Colonic mucosa (tissue), 4 donors: ENCODE measurements at regions not wholly inside any gene's neighbourhood (a gene's known extent, or its start where the extent isn't known, plus 50 kb on each side); places are given as distances from the start of the nearest gene placed in this dataset.

Experiments
- DNase-seq: peaks from one replicate; pipeline ENCODE4 v3.0.0-alpha.2; 2020
- H3K27ac ChIP-seq: fragments of 200-600 bp; one replicate; pipeline ENCODE4 v1.8.0; 2021
- H3K27me3 ChIP-seq: fragments of 200-600 bp; one replicate; pipeline ENCODE4 v1.8.0; 2021
- H3K36me3 ChIP-seq: fragments of 200-600 bp; one replicate; pipeline ENCODE4 v1.8.0; 2021
- H3K4me1 ChIP-seq: fragments of 200-600 bp; one replicate; pipeline ENCODE4 v1.8.0; 2021; ENCODE audit warnings: mild to moderate bottlenecking
- H3K4me3 ChIP-seq: fragments of 200-600 bp; one replicate; pipeline ENCODE4 v1.8.0; 2021
- H3K9ac ChIP-seq, 2 donors: one replicate each; pipeline ENCODE4 v1.7.0; 2013; ENCODE audit warnings: control low read depth in 2 of 2, low read depth in 2 of 2, low read length in 2 of 2
- H3K9me3 ChIP-seq: fragments of 200-600 bp; one replicate; pipeline ENCODE4 v1.8.0; 2021
- intact Hi-C: fragments of 100-400 bp; cut with DNase I; formaldehyde crosslinking; loops from one replicate; pipeline ENCODE4 v1.14.1; 2022
- TF ChIP-seq, protein P1 (sequence below): fragments of 200-600 bp; IDR thresholded peaks from one replicate; pipeline ENCODE4 v1.8.0; 2022; ENCODE audit warnings: antibody characterized with exemption, mild to moderate bottlenecking
- donor health status: healthy.
- donor health status: DM: no; HTN: no; CAD: no.
- donor health status: DM: no; HTN: no; CAD: no.

DNA sequence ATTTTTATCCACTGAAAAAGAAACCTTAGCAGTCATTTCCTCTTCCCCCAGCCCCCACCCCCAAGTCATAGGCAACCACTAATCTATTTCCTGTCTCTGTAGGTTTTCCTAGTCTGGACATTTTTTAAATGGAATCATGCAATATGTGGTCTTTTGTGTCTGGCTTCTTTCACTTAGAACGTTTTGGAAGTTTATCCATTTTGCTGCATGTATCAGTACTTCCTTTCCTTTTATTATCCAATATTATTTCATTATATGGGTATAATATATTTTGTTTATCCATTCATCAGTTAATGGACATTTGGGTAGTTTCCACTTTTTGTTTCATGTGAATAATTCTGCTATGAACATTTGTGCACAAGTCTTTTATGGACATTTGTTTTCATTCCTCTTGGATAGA lies 99.3 kb upstream of the BMP5 start:
- Histone ChIP-seq H3K27ac (no peak overlapping the region), H3K4me1 (no peaks in the 10 kb centered on the region), H3K27me3 (no peaks in the 10 kb centered on the region), H3K9me3 (no peaks in the 10 kb centered on the region), H3K9ac (no peak overlapping the region), H3K36me3 (no peaks in the 10 kb centered on the region), H3K4me3 (no peak overlapping the region)
- TF ChIP-seq, protein P1, sequence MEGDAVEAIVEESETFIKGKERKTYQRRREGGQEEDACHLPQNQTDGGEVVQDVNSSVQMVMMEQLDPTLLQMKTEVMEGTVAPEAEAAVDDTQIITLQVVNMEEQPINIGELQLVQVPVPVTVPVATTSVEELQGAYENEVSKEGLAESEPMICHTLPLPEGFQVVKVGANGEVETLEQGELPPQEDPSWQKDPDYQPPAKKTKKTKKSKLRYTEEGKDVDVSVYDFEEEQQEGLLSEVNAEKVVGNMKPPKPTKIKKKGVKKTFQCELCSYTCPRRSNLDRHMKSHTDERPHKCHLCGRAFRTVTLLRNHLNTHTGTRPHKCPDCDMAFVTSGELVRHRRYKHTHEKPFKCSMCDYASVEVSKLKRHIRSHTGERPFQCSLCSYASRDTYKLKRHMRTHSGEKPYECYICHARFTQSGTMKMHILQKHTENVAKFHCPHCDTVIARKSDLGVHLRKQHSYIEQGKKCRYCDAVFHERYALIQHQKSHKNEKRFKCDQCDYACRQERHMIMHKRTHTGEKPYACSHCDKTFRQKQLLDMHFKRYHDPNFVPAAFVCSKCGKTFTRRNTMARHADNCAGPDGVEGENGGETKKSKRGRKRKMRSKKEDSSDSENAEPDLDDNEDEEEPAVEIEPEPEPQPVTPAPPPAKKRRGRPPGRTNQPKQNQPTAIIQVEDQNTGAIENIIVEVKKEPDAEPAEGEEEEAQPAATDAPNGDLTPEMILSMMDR, result no peak
- no peak for DNase-seq
- intact Hi-C loops, result no loop called here

DNA sequence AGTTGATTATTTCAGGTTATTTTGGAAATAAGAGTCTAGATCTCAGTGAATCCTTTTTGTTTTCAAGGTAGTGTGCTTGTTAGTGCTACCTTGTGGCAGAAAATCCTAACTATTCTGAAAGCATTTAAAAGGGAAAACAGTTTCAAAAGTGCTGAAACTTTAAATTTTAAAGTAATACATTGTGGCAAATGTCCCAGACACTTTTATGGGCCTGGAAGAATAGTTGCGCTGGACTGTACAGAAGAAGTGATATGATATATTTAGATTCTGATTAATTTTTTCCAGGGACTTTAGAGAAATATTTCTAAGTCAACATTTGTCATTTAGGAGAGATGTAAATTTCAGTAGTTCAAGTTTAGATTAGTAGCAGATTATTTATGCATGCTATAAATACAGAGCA lies 96.7 kb upstream of the BMP5 start:
- no peak overlapping the region for H3K9ac ChIP-seq
- no peaks in the 10 kb centered on the region for H3K9me3 ChIP-seq
- no peaks in the 10 kb centered on the region for H3K36me3 ChIP-seq
- intact Hi-C loops, result no loop called here
- no peaks in the 10 kb centered on the region for H3K4me1 ChIP-seq
- no peak overlapping the region for H3K4me3 ChIP-seq
- TF ChIP-seq, protein P1, result no peak
- DNase-seq, result no peak
- H3K27me3 ChIP-seq, result no peaks in the 10 kb centered on the region
- H3K27ac ChIP-seq, result no peak overlapping the region

DNA sequence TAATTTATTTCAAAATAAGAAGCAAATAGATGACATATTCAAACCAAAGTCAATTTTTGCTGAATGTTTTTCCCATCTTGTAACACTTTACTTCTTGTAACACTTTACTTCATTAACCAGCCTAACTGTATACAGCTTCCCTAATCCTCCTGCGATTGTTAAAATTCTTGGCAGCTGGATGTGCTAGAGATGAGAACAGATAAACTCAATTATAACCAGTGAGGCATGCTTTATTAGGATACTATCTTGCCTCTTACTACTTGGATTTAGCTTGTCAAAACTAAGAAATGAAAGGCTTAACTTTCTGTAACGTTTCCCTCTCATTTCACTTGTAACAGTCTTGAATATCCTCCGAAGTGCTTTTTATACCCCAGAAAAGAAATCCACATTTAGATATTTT lies 94.1 kb upstream of the BMP5 start:
- no peaks in the 10 kb centered on the region for H3K9me3 ChIP-seq
- TF ChIP-seq, protein P1, result no peak
- no peak overlapping the region for H3K9ac ChIP-seq
- H3K27me3 ChIP-seq, result no peaks in the 10 kb centered on the region
- H3K27ac ChIP-seq, result no peak overlapping the region
- no peak for DNase-seq
- no peaks in the 10 kb centered on the region for H3K36me3 ChIP-seq
- H3K4me3 ChIP-seq, result no peak overlapping the region
- H3K4me1 ChIP-seq, result no peaks in the 10 kb centered on the region
- intact Hi-C loops, result no loop called here

DNA sequence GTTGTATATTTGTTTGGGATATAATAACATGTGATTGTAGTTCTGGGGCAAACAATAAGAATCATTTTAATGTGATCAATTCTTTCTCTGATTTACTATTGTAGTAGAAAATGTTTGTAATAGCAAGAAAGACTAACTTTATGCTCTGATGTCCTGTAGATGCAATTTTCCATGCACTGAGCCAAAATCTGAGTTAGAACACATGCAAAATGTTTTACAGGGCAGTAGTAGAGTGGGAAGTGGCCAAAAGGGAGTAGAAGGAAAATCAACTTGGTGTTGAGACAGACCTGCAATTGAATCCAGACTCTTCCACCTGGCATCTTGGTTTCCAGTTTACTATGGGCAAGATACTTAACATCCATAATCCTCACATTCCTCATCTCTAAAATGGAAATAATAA lies 93.5 kb upstream of the BMP5 start:
- no peaks in the 10 kb centered on the region for H3K9me3 ChIP-seq
- no peak overlapping the region for H3K9ac ChIP-seq
- H3K4me3 ChIP-seq, result no peak overlapping the region
- no peaks in the 10 kb centered on the region for H3K36me3 ChIP-seq
- H3K27ac ChIP-seq, result no peak overlapping the region
- DNase-seq, result no peak
- no peaks in the 10 kb centered on the region for H3K4me1 ChIP-seq
- TF ChIP-seq, protein P1, result no peak
- H3K27me3 ChIP-seq, result no peaks in the 10 kb centered on the region
- intact Hi-C loops, result no loop called here

DNA sequence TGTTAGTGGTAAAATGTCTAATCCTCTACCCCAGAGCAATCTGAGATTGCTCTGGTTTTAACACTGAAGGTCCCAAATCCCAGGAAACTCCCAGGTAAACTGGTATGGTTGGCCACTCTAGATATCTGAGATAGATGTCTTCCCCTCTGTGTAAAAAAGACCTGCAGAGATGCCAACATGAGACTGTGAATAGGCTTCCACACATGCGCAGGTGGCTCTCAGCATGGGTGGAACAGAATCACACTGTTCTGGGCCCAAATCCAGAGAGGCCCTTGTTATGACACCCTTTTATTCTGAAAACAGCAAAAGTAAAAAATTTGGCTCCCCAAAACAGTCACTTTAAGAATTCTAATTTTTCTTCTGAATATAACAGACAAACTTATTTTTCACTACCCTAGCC lies 88.7 kb upstream of the BMP5 start:
- no peak for DNase-seq
- H3K27ac ChIP-seq, result no peak overlapping the region
- intact Hi-C loops, result no loop called here
- H3K9me3 ChIP-seq, result no peaks in the 10 kb centered on the region
- TF ChIP-seq, protein P1, result no peak
- H3K9ac ChIP-seq, result no peak overlapping the region
- no peaks in the 10 kb centered on the region for H3K4me1 ChIP-seq
- no peak overlapping the region for H3K4me3 ChIP-seq
- no peaks in the 10 kb centered on the region for H3K36me3 ChIP-seq
- H3K27me3 ChIP-seq, result no peaks in the 10 kb centered on the region

DNA sequence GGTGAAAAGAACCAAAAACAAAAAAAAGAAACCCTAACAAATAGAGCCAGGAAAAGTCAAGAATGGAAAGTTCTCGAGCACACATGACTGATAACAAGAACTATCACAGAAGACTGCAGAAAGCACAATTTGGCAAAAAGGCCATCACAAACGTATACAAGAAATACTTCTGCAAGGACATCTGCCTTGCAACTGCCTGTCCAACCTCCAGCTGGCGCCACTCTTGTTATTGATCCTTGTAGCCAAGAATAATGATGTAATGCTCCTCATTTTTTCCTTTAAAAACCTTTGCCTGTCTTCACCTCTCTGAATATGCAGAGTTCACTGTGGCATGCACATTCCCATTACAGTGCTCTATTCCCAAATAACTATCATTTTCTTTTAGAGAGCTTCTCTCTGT lies 87.9 kb upstream of the BMP5 start:
- H3K4me3 ChIP-seq, result no peak overlapping the region
- no peaks in the 10 kb centered on the region for H3K4me1 ChIP-seq

More for the DNA sequence above, 87.9 kb upstream of the BMP5 start:
- no peak overlapping the region for H3K27ac ChIP-seq
- intact Hi-C loops, result no loop called here
- DNase-seq, result no peak
- no peaks in the 10 kb centered on the region for H3K27me3 ChIP-seq
- H3K9ac ChIP-seq, result no peak overlapping the region
- no peaks in the 10 kb centered on the region for H3K36me3 ChIP-seq
- TF ChIP-seq, protein P1, result no peak
- no peaks in the 10 kb centered on the region for H3K9me3 ChIP-seq
